ENCODE measurements at regions not wholly inside any gene's neighbourhood (a gene's known extent, or its start where the extent isn't known, plus 50 kb on each side); places are given as distances from the start of the nearest gene placed in this dataset.

DNA sequence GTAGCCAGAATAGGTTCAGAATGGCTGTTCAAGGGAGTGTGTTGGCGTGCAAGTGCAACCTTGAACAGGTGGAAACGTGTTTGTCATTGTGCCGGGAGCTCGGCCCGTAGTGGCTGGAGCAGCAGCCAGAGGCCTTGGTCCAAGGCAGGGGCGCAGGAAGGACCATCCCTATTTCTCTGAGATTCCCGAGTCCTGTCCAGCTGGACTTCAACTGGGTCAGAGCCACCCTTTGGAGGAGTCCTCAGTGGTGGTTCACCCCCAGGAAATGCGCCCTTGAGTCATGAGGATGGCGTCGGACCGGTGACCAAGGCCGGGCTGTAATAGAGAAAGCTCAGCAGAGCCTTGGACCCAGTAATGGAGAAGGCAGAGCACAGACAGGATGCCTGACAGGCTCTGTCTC is 1402.0 kb downstream of the BRD1 start:
- Histone ChIP-seq H3K27me3 (no peaks in the 10 kb centered on the region), H3K4me3 (no peak overlapping the region), H3K9me3 (ENCODE audit: low read depth) (no peaks in the 10 kb centered on the region), H3K4me1 (ENCODE audit: low read depth) (no peaks in the 10 kb centered on the region), H3K27ac (no peak overlapping the region), H3K36me3 (no peaks in the 10 kb centered on the region)
- DNase-seq (ENCODE audit: low read depth in 1 of 2, low spot score in 1 of 2) = no peak
- TF ChIP-seq, protein P1, sequence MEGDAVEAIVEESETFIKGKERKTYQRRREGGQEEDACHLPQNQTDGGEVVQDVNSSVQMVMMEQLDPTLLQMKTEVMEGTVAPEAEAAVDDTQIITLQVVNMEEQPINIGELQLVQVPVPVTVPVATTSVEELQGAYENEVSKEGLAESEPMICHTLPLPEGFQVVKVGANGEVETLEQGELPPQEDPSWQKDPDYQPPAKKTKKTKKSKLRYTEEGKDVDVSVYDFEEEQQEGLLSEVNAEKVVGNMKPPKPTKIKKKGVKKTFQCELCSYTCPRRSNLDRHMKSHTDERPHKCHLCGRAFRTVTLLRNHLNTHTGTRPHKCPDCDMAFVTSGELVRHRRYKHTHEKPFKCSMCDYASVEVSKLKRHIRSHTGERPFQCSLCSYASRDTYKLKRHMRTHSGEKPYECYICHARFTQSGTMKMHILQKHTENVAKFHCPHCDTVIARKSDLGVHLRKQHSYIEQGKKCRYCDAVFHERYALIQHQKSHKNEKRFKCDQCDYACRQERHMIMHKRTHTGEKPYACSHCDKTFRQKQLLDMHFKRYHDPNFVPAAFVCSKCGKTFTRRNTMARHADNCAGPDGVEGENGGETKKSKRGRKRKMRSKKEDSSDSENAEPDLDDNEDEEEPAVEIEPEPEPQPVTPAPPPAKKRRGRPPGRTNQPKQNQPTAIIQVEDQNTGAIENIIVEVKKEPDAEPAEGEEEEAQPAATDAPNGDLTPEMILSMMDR (IDR thresholded peaks at IDR 0.05; ENCODE audit: low read depth, low read length) = no peak

DNA sequence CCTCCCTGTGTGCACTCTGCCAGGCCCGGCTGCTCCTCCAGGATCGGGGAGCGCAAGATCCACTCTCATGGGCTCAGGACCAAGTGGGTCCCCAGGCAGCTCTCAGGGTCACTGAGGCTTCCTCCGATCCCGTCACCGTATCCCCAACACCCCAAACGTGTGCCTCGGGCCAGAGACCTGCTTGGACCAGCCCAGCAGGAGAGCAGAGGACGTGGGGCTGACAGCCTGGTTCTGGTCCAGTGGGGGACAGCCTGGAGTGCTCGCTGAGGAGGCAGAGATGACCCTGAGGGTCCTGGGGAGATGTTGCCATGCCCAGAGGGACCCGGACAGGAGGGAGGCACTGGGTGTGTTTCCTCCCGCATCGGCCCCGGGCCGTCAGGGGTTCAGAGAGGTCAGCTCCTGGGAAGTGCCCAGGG is 1402.6 kb downstream of the BRD1 start:
- TF ChIP-seq, protein P1 (IDR thresholded peaks at IDR 0.05; ENCODE audit: low read depth, low read length) = no peak
- no peak for DNase-seq (ENCODE audit: low read depth in 1 of 2, low spot score in 1 of 2)
- Histone ChIP-seq H3K4me1 (ENCODE audit: low read depth) (no peaks in the 10 kb centered on the region), H3K4me3 (no peak overlapping the region), H3K27me3 (no peaks in the 10 kb centered on the region), H3K9me3 (ENCODE audit: low read depth) (no peaks in the 10 kb centered on the region), H3K27ac (no peak overlapping the region), H3K36me3 (no peaks in the 10 kb centered on the region)

DNA sequence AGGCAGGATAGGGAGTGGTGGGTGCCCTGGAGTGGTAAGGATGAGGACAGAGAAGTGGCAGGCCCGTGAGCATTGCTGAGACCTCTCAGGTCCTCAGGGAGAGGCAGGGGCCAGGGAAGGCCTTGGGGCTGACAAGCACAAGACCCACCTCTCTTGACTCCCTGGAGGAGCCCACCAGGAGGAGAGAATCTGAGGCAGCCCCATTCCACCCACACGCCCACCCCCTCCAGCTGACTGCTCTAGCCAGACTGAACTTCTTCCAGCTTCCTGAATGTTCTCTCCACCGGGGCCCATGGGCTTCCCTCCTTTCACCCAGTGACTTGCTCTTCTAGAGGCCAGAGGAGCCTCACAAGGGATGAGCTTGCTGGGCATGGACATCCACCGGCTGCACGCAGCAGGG is 1403.0 kb downstream of the BRD1 start:
- no peak for DNase-seq (ENCODE audit: low read depth in 1 of 2, low spot score in 1 of 2)
- TF ChIP-seq, protein P1 (IDR thresholded peaks at IDR 0.05; ENCODE audit: low read depth, low read length) = no peak

DNA sequence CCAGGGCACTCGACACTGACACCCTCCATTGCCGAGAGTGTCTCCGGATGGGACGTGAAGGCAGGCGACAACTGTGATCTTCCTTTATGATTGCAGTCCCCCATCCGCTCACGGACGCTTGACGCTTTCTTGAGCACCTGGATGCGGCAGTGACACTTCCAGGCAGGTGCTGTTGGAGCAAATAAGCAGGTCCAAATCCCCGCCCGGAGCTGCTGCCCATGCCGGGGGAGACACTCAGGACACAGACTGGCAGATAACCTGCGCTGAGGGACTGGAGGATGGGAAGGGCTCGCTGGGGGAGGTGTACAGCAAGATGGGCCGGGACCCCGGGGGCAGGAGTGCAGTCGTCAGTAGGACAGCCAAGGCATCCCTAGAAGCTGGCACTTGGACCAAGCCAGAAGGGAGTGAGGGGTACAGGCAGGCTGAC is 1403.5 kb downstream of the BRD1 start:
- Histone ChIP-seq H3K4me3 (no peak overlapping the region), H3K27ac (no peak overlapping the region), H3K27me3 (no peaks in the 10 kb centered on the region), H3K9me3 (ENCODE audit: low read depth) (no peaks in the 10 kb centered on the region), H3K4me1 (ENCODE audit: low read depth) (no peaks in the 10 kb centered on the region), H3K36me3 (no peaks in the 10 kb centered on the region)
- TF ChIP-seq, protein P1 (IDR thresholded peaks at IDR 0.05; ENCODE audit: low read depth, low read length) = no peak
- no peak for DNase-seq (ENCODE audit: low read depth in 1 of 2, low spot score in 1 of 2)

More for the DNA sequence above, 1403.0 kb downstream of the BRD1 start:
- Histone ChIP-seq H3K4me1 (ENCODE audit: low read depth) (no peaks in the 10 kb centered on the region), H3K36me3 (no peaks in the 10 kb centered on the region), H3K4me3 (no peak overlapping the region), H3K27ac (no peak overlapping the region), H3K27me3 (no peaks in the 10 kb centered on the region), H3K9me3 (ENCODE audit: low read depth) (no peaks in the 10 kb centered on the region)

DNA sequence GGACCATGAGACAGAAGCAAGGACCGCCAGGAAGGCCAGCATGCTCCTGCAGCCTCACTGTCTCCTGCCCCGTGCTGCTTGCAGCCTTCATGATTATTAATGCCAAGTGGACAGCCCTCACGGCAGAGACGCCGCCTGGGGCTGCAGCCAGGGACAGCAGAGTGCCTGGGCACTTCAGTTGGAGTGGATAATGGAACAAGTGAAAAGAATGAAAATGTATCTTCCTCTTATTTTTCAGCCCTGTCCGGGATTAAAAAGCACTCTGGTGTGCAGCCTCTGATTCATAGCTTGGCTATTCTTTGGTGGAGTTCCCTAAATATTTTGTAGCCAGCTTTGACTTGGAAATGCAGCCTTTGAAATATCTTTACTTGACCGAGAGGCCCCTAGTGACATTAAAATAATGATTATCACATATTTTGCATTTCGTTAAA is 1404.2 kb downstream of the BRD1 start:
- Histone ChIP-seq H3K9me3 (ENCODE audit: low read depth) (no peaks in the 10 kb centered on the region), H3K27ac (no peak overlapping the region), H3K36me3 (no peaks in the 10 kb centered on the region), H3K4me1 (ENCODE audit: low read depth) (no peaks in the 10 kb centered on the region), H3K27me3 (no peaks in the 10 kb centered on the region), H3K4me3 (no peak overlapping the region)
- TF ChIP-seq, protein P1 (IDR thresholded peaks at IDR 0.05; ENCODE audit: low read depth, low read length) = no peak
- DNase-seq (ENCODE audit: low read depth in 1 of 2, low spot score in 1 of 2) = no peak
